Chondrocyte (in vitro differentiated cells): ENCODE measurements at regions not wholly inside any gene's neighbourhood (a gene's known extent, or its start where the extent isn't known, plus 50 kb on each side); places are given as distances from the start of the nearest gene placed in this dataset.

Experiments
- DNase-seq: peaks from one replicate; pipeline ENCODE4 v3.0.0; 2021; ENCODE audit warnings: mixed read lengths, low spot score
- H3K27ac Mint-ChIP-seq: one replicate; pipeline ENCODE4 v1.8.0; 2021; ENCODE audit warnings: mild to moderate bottlenecking, moderate library complexity, mixed read lengths; ENCODE audit not compliant: unreplicated experiment
- H3K27me3 Mint-ChIP-seq: 2 replicates; pipeline ENCODE4 v1.8.0; 2021; ENCODE audit warnings: low read depth, mixed read lengths
- H3K36me3 Mint-ChIP-seq: 2 replicates; pipeline ENCODE4 v1.8.0; 2021; ENCODE audit warnings: low read depth, mixed read lengths
- H3K4me1 Mint-ChIP-seq: 2 replicates; pipeline ENCODE4 v1.8.0; 2021; ENCODE audit warnings: low read depth, mild to moderate bottlenecking, mixed read lengths
- H3K4me3 Mint-ChIP-seq: one replicate; pipeline ENCODE4 v1.8.0; 2021; ENCODE audit warnings: mild to moderate bottlenecking, moderate library complexity, mixed read lengths; ENCODE audit not compliant: unreplicated experiment
- H3K9me3 Mint-ChIP-seq: 2 replicates; pipeline ENCODE4 v1.8.0; 2021; ENCODE audit warnings: low read depth, mixed read lengths
- TF ChIP-seq, protein P1 (sequence below): fragments of 200-600 bp; sonication (generic); IDR thresholded peaks from 2 replicates; pipeline ENCODE4 v1.5.0; 2021; ENCODE audit warnings: antibody characterized with exemption, mild to moderate bottlenecking, moderate library complexity

DNA sequence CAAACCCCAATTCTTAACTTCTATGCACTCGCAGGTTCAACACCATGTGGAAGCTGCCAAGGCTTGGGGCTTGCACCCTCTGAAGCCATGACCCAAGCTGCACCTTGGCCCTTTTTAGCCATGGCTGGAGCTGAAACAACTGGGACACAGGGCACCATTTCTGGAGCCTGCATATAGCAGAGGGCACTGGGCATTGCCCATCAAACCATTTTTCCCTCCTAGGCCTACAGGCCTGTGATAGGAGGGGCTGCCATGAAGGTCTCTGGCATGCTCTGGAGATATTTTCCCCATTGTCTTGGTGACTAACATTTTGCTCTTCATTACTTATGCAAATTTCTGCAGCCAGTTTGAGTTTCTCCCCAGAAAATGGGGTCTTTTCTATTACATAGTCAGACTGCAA, 484.7 kb downstream of the EPHA7 start:
- Mint-ChIP-seq H3K27ac (no peak overlapping the region), H3K27me3 (no peaks in the 10 kb centered on the region), H3K4me3 (no peak overlapping the region), H3K9me3 (peaks cover 7% of the 10 kb centered on the region), H3K36me3 (no peaks in the 10 kb centered on the region), H3K4me1 (no peaks in the 10 kb centered on the region)
- TF ChIP-seq, protein P1, sequence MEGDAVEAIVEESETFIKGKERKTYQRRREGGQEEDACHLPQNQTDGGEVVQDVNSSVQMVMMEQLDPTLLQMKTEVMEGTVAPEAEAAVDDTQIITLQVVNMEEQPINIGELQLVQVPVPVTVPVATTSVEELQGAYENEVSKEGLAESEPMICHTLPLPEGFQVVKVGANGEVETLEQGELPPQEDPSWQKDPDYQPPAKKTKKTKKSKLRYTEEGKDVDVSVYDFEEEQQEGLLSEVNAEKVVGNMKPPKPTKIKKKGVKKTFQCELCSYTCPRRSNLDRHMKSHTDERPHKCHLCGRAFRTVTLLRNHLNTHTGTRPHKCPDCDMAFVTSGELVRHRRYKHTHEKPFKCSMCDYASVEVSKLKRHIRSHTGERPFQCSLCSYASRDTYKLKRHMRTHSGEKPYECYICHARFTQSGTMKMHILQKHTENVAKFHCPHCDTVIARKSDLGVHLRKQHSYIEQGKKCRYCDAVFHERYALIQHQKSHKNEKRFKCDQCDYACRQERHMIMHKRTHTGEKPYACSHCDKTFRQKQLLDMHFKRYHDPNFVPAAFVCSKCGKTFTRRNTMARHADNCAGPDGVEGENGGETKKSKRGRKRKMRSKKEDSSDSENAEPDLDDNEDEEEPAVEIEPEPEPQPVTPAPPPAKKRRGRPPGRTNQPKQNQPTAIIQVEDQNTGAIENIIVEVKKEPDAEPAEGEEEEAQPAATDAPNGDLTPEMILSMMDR: no peak
- DNase-seq: no peak

DNA sequence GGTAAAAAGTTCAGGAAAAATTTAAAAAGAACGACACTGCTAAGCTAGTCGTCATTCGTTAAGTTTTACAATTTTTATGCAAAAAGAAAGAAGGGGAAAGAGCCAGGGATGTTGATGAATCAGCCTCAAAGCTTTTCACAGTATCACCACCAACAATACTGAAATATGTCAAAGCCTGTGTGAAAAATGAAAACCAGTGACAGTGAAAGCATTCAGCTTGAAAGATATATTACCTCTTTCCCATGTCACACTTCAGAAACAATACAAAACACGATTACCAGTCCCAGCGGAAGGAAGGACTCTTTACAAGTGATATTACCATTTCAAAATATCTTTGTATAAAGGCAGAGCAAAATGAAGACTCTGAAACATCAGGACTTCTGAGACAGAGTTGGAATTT, 489.2 kb downstream of the EPHA7 start:
- TF ChIP-seq, protein P1: no peak
- Mint-ChIP-seq H3K4me1 (no peaks in the 10 kb centered on the region), H3K9me3 (peaks cover 7% of the 10 kb centered on the region), H3K4me3 (no peak overlapping the region), H3K27me3 (no peaks in the 10 kb centered on the region), H3K36me3 (no peaks in the 10 kb centered on the region), H3K27ac (no peak overlapping the region)
- no peak for DNase-seq

DNA sequence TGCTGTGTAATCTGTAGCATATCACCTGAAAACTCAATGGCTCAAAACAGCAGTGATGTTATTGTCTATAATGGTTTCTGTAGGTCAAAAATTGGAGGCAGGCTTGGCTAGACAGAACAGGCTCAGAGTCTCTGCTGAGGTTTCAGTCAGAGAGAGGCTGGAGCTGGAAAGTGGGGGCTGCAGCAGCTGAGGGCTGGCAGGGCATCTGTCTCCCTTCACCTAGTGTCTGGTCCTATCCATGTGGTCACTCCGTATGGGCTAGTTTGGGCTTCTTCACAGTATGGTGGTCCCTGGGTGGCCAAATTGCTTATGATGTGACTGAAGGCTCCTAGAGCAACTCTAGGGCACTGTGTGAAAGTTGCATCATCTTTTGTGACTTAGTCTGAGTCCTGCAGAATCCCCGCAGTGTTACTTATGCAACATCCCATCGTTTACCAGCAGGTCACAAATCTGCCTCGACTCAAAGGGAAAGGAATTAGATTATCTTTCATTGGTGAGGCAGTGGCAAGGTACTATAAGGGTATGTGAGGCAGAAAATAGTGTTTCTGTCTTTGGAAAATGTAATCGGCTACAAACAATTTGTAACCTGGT, 497.0 kb downstream of the EPHA7 start:
- Mint-ChIP-seq H3K36me3 (no peaks in the 10 kb centered on the region), H3K4me1 (peaks cover 9% of the 10 kb centered on the region), H3K4me3 (no peak overlapping the region), H3K27me3 (no peaks in the 10 kb centered on the region), H3K9me3 (no peaks in the 10 kb centered on the region), H3K27ac (no peak overlapping the region)
- no peak for DNase-seq
- TF ChIP-seq, protein P1: no peak

- DNase-seq: no peak
- Mint-ChIP-seq H3K4me1 (peaks cover under 1% of the 10 kb centered on the region), H3K36me3 (no peaks in the 10 kb centered on the region), H3K9me3 (peaks cover 5% of the 10 kb centered on the region), H3K4me3 (no peak overlapping the region), H3K27ac (no peak overlapping the region), H3K27me3 (no peaks in the 10 kb centered on the region)
- TF ChIP-seq, protein P1: no peak
Observed at GRCh38 chr6:92915466-92915865, 503.9 kb downstream of the EPHA7 start.

DNA sequence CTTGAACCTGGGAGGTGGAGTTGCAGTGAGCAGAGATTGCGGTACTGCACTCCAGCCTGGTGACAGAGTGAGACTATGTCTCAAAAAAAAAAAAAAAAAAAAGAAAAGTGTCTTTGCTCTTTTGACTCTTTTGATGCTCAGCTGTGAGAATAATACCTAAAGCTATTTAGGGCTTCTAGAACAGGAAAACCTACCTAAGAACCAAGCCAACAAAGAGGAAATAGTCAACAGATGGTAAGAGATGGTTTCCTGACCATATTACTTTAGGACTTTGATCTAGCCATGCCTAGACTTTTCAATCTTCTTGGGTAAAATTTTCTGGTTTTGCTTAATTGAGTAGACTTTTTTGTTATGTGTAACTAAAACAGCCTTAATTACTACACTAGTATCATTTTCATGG, 508.1 kb downstream of the EPHA7 start:
- Mint-ChIP-seq H3K27me3 (peaks cover 3% of the 10 kb centered on the region), H3K4me1 (no peaks in the 10 kb centered on the region), H3K36me3 (no peaks in the 10 kb centered on the region), H3K9me3 (peaks cover 5% of the 10 kb centered on the region), H3K4me3 (no peak overlapping the region), H3K27ac (no peak overlapping the region)
- TF ChIP-seq, protein P1: no peak
- no peak for DNase-seq
